ENCODE measurements at regions not wholly inside any gene's neighbourhood (a gene's known extent, or its start where the extent isn't known, plus 50 kb on each side); places are given as distances from the start of the nearest gene placed in this dataset.

GRCh38 chr2:67142071-67142470, 255.1 kb upstream of the ETAA1 start:
- Histone ChIP-seq H4K20me1 (ENCODE audit: insufficient read depth, low read length) (no peaks in the 10 kb centered on the region), H3K36me3 (ENCODE audit: control insufficient read depth, insufficient read depth, low read length) (no peaks in the 10 kb centered on the region), H3K9me1 (ENCODE audit: insufficient read depth, low read length) (no peaks in the 10 kb centered on the region), H3K23ac (ENCODE audit: low read depth, low read length) (no peak overlapping the region), H3K18ac (ENCODE audit: low read depth, low read length) (no peak overlapping the region), H2BK5ac (ENCODE audit: low read depth, low read length, poor library complexity, severe bottlenecking) (no peak overlapping the region), H3K9ac (ENCODE audit: low read depth, low read length) (no peak overlapping the region), H3K9me3 (ENCODE audit: control insufficient read depth, insufficient read depth, low read length) (no peaks in the 10 kb centered on the region), H3K4me3 (ENCODE audit: insufficient read depth, low read depth, low read length) (no peak overlapping the region), H3K79me1 (ENCODE audit: low read depth in 1 of 2, low read length in 2 of 2) (no peaks in the 10 kb centered on the region), H2BK15ac (ENCODE audit: low read depth, low read length) (no peak overlapping the region), H3K27me3 (ENCODE audit: control insufficient read depth, insufficient read depth, low read length) (no peaks in the 10 kb centered on the region), H2AK9ac (replicated peaks; ENCODE audit: low read depth, low read length, poor library complexity) (no peak overlapping the region), H3K27ac (ENCODE audit: insufficient read depth, low read length) (no peak overlapping the region), H4K91ac (ENCODE audit: insufficient read depth, low read depth, low read length) (no peak overlapping the region), H2AK5ac (ENCODE audit: low read depth, low read length) (no peak overlapping the region), H3K4me1 (ENCODE audit: control insufficient read depth, insufficient read depth, low read length) (peaks cover 1% of the 10 kb centered on the region; the same call in 1 of the 2 replicates), H4K5ac (ENCODE audit: low read depth, low read length) (no peak overlapping the region), H2BK120ac (ENCODE audit: low read depth, low read length) (no peak overlapping the region), H2AFZ (replicated peaks; ENCODE audit: low read length, poor library complexity) (no peak overlapping the region), H4K8ac (ENCODE audit: low read depth in 2 of 2, low read length in 2 of 2) (no peak overlapping the region), H3K4ac (ENCODE audit: low read depth, low read length) (no peak overlapping the region), H3K4me2 (ENCODE audit: low read depth, low read length) (no peak overlapping the region), H3K56ac (ENCODE audit: extremely low read depth, insufficient read depth, low read length) (no peak overlapping the region), H2BK20ac (ENCODE audit: low read depth, low read length) (no peak overlapping the region), H3K14ac (replicated peaks; ENCODE audit: low read depth, low read length) (no peak overlapping the region)
- DNase-seq (no peak), ATAC-seq (ENCODE audit: low read depth) (no peak)
- no TSS peak for BruUV-seq (replicated peaks)
- in situ Hi-C loops (cut with MboI; ENCODE audit: low sequenced_read_pairs) = no loop called here
- CTCF ChIA-PET = no interaction called here
- no CpG with 5 or more reads among the region's 1 CpG for WGBS, 2 experiments (ENCODE audit: extremely low coverage in 2 of 2, insufficient read length in 1 of 2)
- no peak for TF ChIP-seq POLR2A (IDR thresholded peaks at IDR 0.05; ENCODE audit: low read depth, low read length)
- TF ChIP-seq USF2 (IDR thresholded peaks at IDR 0.05; ENCODE audit: low read depth, low read length) = no peak
- TF ChIP-seq RCOR1 (IDR thresholded peaks at IDR 0.05; ENCODE audit: insufficient replicate concordance, low read length) = no peak
- no peak for TF ChIP-seq NFE2L2 (IDR thresholded peaks at IDR 0.05; ENCODE audit: low read depth, low read length)
- dilution Hi-C loops (cut with HindIII; ENCODE audit: low sequenced_read_pairs, unreplicated experiment) = no loop called here
- POLR2A ChIA-PET (ENCODE audit: unreplicated experiment) = no interaction called here
- intact Hi-C loops (cut with micrococcal nuclease) = no loop called here

Data from IMR-90 (cell line).